ENCODE measurements at regions not wholly inside any gene's neighbourhood (a gene's known extent, or its start where the extent isn't known, plus 50 kb on each side); places are given as distances from the start of the nearest gene placed in this dataset.

- TF ChIP-seq USF2 (IDR thresholded peaks at IDR 0.05; ENCODE audit: low read depth, low read length): no peak
- no peak for TF ChIP-seq SMC3 (IDR thresholded peaks at IDR 0.05; ENCODE audit: low read depth, low read length)
These were observed 49.8 kb upstream of the TRPC4 start for GRCh38 chr13:37919329-37919880.
